Astrocyte (in vitro differentiated cells and primary cell): ENCODE measurements at regions not wholly inside any gene's neighbourhood (a gene's known extent, or its start where the extent isn't known, plus 50 kb on each side); places are given as distances from the start of the nearest gene placed in this dataset.

Experiments
- EZH2 ChIP-seq: IDR thresholded peaks from 2 replicates; pipeline ENCODE4 v1.6.1; 2012; ENCODE audit warnings: mild to moderate bottlenecking, low read length, inconsistent platforms; ENCODE audit not compliant: insufficient read depth
- TF ChIP-seq, protein P1 (sequence below): IDR thresholded peaks from 2 replicates; pipeline ENCODE4 v1.5.1; 2011; ENCODE audit warnings: low read depth, mild to moderate bottlenecking, inconsistent platforms, low read length, moderate library complexity; ENCODE audit not compliant: insufficient read depth

DNA sequence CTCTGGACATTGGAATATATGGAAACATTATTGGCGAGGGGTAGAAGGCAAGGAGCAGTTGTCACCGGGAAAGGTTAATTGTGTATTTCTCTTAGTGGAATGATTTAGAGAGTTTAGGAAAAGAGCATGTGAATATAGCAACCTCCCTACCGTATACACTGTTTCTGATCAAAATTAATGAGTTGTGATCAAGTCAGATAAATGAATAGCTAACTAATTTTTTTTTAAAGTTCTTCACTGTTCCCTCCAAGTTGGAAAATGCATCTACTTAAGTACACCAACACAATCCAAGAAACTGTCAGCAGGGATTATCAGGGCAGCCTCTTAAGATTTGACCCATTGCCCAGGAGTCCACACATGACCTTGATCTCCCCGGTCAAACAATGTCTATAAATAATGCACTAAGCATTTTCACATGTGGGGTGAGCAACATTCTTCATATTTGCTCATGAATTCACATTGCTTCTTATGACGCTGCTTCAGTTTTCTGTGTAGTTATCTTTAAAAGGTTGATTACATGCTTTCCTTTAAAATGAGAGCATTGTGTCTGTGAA, 680.8 kb upstream of the NRSN1 start:
- TF ChIP-seq, protein P1, sequence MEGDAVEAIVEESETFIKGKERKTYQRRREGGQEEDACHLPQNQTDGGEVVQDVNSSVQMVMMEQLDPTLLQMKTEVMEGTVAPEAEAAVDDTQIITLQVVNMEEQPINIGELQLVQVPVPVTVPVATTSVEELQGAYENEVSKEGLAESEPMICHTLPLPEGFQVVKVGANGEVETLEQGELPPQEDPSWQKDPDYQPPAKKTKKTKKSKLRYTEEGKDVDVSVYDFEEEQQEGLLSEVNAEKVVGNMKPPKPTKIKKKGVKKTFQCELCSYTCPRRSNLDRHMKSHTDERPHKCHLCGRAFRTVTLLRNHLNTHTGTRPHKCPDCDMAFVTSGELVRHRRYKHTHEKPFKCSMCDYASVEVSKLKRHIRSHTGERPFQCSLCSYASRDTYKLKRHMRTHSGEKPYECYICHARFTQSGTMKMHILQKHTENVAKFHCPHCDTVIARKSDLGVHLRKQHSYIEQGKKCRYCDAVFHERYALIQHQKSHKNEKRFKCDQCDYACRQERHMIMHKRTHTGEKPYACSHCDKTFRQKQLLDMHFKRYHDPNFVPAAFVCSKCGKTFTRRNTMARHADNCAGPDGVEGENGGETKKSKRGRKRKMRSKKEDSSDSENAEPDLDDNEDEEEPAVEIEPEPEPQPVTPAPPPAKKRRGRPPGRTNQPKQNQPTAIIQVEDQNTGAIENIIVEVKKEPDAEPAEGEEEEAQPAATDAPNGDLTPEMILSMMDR = no peak
- no peak for TF ChIP-seq EZH2
